ENCODE measurements at regions not wholly inside any gene's neighbourhood (a gene's known extent, or its start where the extent isn't known, plus 50 kb on each side); places are given as distances from the start of the nearest gene placed in this dataset.
"Not testable (repeated sequence)": the region's sequence is repeated elsewhere in the genome, so short reads cannot be mapped to it uniquely, and the experiment has no call there.

GRCh38 chr17:54639426-54639825, 261.2 kb upstream of the TOM1L1 start:
- TF ChIP-seq ZNF776 (CRISPR knock-in tag; IDR thresholded peaks at IDR 0.05); CTCF (CRISPR knock-in tag; IDR thresholded peaks at IDR 0.05); MAX (IDR thresholded peaks at IDR 0.05); ZSCAN20 (CRISPR knock-in tag; IDR thresholded peaks at IDR 0.05; ENCODE audit: borderline replicate concordance); XRCC5 (optimal IDR thresholded peaks at IDR 0.05; ENCODE audit: low read length); TARDBP (CRISPR knock-in tag; IDR thresholded peaks at IDR 0.05); ZFX (CRISPR knock-in tag; IDR thresholded peaks at IDR 0.05; ENCODE audit: low read depth); ZNF260 (CRISPR knock-in tag; IDR thresholded peaks at IDR 0.05; ENCODE audit: borderline replicate concordance, low read depth); NONO (IDR thresholded peaks at IDR 0.05); NONO (CRISPR knock-in tag; conservative IDR thresholded peaks at IDR 0.05): not testable (repeated sequence)
